Fibroblast of skin of left biceps (primary cell): ENCODE measurements at regions not wholly inside any gene's neighbourhood (a gene's known extent, or its start where the extent isn't known, plus 50 kb on each side); places are given as distances from the start of the nearest gene placed in this dataset.

Source experiments
- DNase-seq, 2 experiments: peaks; one replicate each; pipeline ENCODE4 v3.0.0-alpha.2; 2013; ENCODE audit warnings: low read depth in 2 of 2

- DNase-seq: no peak
Measured at GRCh38 chr12:92615086-92615485, 87.7 kb upstream of the PLEKHG7 start.

- DNase-seq: no peak
Measured at GRCh38 chr12:92614502-92614901, 88.3 kb upstream of the PLEKHG7 start.

GRCh38 chr12:92614001-92614400, 88.8 kb upstream of the PLEKHG7 start:
- DNase-seq: no peak

- DNase-seq: no peak
Measured at GRCh38 chr12:92612611-92613010, 90.2 kb upstream of the PLEKHG7 start.

- DNase-seq: peak in 1 of 2 experiments; percentile 23
Measured at GRCh38 chr12:92608151-92609091, 94.4 kb upstream of the PLEKHG7 start.

GRCh38 chr12:92606956-92607355, 95.8 kb upstream of the PLEKHG7 start:
- DNase-seq: no peak

GRCh38 chr12:92605621-92606170, 97.1 kb upstream of the PLEKHG7 start:
- no peak for DNase-seq

- DNase-seq: no peak
Measured at GRCh38 chr12:92604786-92605185, 98.0 kb upstream of the PLEKHG7 start.

GRCh38 chr12:92603741-92604432, 98.9 kb upstream of the PLEKHG7 start:
- DNase-seq: no peak

- DNase-seq: no peak
Measured at GRCh38 chr12:92602930-92603623, 99.7 kb upstream of the PLEKHG7 start.

- peak; percentile 61 to 73 for DNase-seq
Measured at GRCh38 chr12:92602476-92602875, 100.3 kb upstream of the PLEKHG7 start.

GRCh38 chr12:92601680-92602079, 101.1 kb upstream of the PLEKHG7 start:
- DNase-seq: no peak

GRCh38 chr12:92601176-92601575, 101.6 kb upstream of the PLEKHG7 start:
- no peak for DNase-seq

- DNase-seq: no peak
Measured at GRCh38 chr12:92600052-92600451, 102.7 kb upstream of the PLEKHG7 start.

- DNase-seq: peak in 1 of 2 experiments; percentile 20
Measured at GRCh38 chr12:92597997-92598396, 104.8 kb upstream of the PLEKHG7 start.

GRCh38 chr12:92597118-92597517, 105.7 kb upstream of the PLEKHG7 start:
- no peak for DNase-seq

- DNase-seq: peak in 1 of 2 experiments; percentile 25
Measured at GRCh38 chr12:92596383-92596782, 106.4 kb upstream of the PLEKHG7 start.

GRCh38 chr12:92595663-92596062, 107.1 kb upstream of the PLEKHG7 start:
- DNase-seq: no peak

GRCh38 chr12:92593734-92594402, 108.9 kb upstream of the PLEKHG7 start:
- DNase-seq: peak in 1 of 2 experiments; percentile 48

- DNase-seq: no peak
Measured at GRCh38 chr12:92585115-92585727, 117.6 kb upstream of the PLEKHG7 start.

GRCh38 chr12:92583910-92584309, 118.9 kb upstream of the PLEKHG7 start:
- DNase-seq: no peak
